Right ventricle myocardium inferior (tissue), 1 donor: ENCODE measurements at regions not wholly inside any gene's neighbourhood (a gene's known extent, or its start where the extent isn't known, plus 50 kb on each side); places are given as distances from the start of the nearest gene placed in this dataset.
"Not testable (repeated sequence)": the region's sequence is repeated elsewhere in the genome, so short reads cannot be mapped to it uniquely, and the experiment has no call there.

Experiments used
- ATAC-seq: fragments of 200-7000 bp; cut with Tn5 transposase; one replicate; pipeline ENCODE4 v1.9.1; 2020; ENCODE audit warnings: mild to moderate bottlenecking, moderate library complexity
- DNase-seq: peaks from one replicate; pipeline ENCODE4 v3.0.0; 2021; ENCODE audit errors: missing footprints
- intact Hi-C: fragments of 100-400 bp; cut with DNase I; formaldehyde crosslinking; loops from one replicate; pipeline ENCODE4 v1.11.0; 2022
- donor health status: DM: no; HTN: yes; CAD: no; lungs with severe emphysema.

- ATAC-seq, intact Hi-C loops, DNase-seq: not testable (repeated sequence)
Observed at GRCh38 chr1:143799568-143800187, 172.1 kb downstream of the FAM72C start.

DNA sequence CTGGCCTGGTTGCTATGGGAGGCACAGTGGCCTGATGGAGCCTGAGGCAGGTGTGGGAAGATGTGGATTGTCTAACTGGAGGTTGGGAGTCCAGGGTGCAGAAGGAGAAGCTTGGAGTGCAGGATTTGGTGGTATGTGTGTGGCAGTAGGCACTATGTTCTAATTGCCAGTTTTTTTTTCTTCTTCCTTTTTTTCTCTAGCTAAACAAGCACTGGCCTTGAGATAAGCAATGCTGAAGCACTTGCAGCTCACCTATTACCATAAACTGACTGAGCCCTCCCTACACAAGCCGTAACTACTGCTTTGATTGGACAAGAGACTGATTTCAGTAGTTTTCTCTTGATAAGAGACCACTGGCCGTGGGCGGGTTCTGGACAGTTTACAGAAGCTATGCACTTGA lies 175.4 kb downstream of the FAM72C start:
- intact Hi-C loops, ATAC-seq, DNase-seq: not testable (repeated sequence)

- DNase-seq, intact Hi-C loops, ATAC-seq: not testable (repeated sequence)
Observed at GRCh38 chr1:143792047-143792937, 179.5 kb downstream of the FAM72C start.

- DNase-seq, intact Hi-C loops, ATAC-seq: not testable (repeated sequence)
Observed at GRCh38 chr1:143786381-143786780, 185.4 kb downstream of the FAM72C start.

DNA sequence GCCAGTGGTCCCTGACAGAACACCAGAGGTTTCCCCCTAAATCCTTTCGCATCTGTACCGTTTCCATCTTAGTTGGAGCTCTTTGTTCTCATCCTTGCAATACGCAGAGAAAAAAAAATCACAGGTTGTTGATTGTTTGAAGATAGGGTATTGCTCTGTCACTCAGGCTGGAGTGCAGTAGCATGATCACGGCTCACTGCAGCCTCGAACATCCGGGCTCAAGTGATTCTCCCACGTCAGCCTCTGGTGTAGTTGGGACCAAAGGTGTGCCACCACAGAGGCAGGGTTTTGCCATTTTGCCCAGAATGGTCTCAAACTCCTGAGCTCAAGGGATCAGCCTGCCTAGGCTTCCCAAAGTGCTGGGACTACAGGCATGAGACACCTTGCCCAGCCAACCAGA lies 185.9 kb downstream of the FAM72C start:
- DNase-seq, intact Hi-C loops, ATAC-seq: not testable (repeated sequence)

GRCh38 chr1:143784239-143784882 lies 187.4 kb downstream of the FAM72C start:
- DNase-seq, intact Hi-C loops, ATAC-seq: not testable (repeated sequence)

- DNase-seq, ATAC-seq, intact Hi-C loops: not testable (repeated sequence)
Observed at GRCh38 chr1:143778178-143778577, 193.6 kb downstream of the FAM72C start.

DNA sequence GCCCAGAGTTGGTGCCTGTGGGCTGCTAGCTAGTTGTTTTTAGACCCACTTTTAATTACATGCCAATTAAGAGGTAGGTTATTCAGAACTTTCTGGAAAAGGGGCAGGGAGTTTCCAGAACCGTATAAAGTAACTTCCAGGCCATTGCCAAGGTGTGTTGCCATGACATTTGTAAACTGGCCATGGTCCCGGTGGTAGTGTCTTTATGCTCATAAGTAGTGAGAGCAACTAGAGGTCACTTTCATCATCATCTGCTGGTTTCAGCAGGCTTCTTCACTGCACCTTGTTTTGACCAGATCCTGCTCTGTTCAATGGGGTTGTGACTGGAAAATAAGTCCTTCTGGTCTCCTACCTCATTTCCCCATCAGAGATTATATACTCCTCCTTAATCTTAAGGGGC lies 207.0 kb downstream of the FAM72C start:
- not testable (repeated sequence) for ATAC-seq

DNA sequence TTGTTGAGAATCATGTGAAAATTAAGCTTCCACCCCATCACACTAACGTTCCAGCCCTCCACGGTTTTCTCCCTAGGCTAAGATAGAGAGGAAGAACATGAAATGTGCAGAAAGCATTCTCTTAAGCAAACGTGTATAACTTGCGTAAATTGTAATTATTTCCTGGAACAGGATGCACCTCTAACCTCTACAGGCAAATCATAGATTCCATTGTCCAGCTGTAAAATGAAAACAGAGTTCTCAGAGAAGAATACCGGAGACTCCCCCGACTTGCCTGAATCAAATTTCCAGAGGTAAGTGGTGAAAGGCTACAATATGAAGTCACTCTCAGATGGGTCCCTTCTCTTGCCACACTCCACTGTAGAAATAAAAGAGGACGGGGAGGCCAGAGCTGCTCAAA lies 211.4 kb downstream of the FAM72C start:
- intact Hi-C loops, DNase-seq, ATAC-seq: not testable (repeated sequence)

More for the DNA sequence above, 207.0 kb downstream of the FAM72C start:
- intact Hi-C loops, DNase-seq: not testable (repeated sequence)

- DNase-seq, ATAC-seq, intact Hi-C loops: not testable (repeated sequence)
Observed at GRCh38 chr1:143755961-143756360, 215.8 kb downstream of the FAM72C start.

DNA sequence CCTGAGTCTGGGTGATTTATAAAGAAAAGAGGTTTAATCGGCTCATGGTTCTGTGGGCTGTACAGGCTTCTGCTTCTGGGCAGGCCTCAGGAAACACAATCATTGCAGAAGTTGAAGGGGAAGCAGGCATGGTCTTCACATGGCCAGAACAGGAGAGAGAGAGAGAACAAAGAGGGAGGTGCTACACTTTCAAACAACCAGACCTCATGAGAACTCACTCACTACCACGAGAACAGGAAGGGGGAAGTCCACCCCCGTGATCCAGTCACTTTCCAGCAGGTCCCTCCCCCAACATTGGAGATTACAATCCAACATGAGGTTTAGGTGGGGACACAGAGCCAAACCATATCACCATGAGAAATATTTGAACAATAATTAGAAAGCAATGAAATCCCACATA lies 222.9 kb downstream of the FAM72C start:
- intact Hi-C loops, result no loop called here
- ATAC-seq (no peak), DNase-seq (no peak)

- ATAC-seq (no peak), DNase-seq (no peak)
- intact Hi-C loops, result no loop called here
Observed at GRCh38 chr1:143736562-143736961, 235.2 kb downstream of the FAM72C start.

GRCh38 chr1:143735764-143736461 lies 235.9 kb downstream of the FAM72C start:
- ATAC-seq (no peak), DNase-seq (no peak)
- intact Hi-C loops, result no loop called here

GRCh38 chr1:143734261-143734660 lies 237.5 kb downstream of the FAM72C start:
- ATAC-seq, DNase-seq, intact Hi-C loops: not testable (repeated sequence)

GRCh38 chr1:143730890-143731289 lies 240.9 kb downstream of the FAM72C start:
- intact Hi-C loops, DNase-seq, ATAC-seq: not testable (repeated sequence)

GRCh38 chr1:143729449-143730111 lies 242.2 kb downstream of the FAM72C start:
- DNase-seq, result not testable (repeated sequence)
- ATAC-seq, result peak; percentile 83

GRCh38 chr1:143728802-143729448 lies 242.9 kb downstream of the FAM72C start:
- ATAC-seq, result peak; percentile 60
- DNase-seq, intact Hi-C loops: not testable (repeated sequence)

More at GRCh38 chr1:143729449-143730111, 242.2 kb downstream of the FAM72C start:
- intact Hi-C loops, result not testable (repeated sequence)
